HS-27A (cell line): ENCODE measurements at regions not wholly inside any gene's neighbourhood (a gene's known extent, or its start where the extent isn't known, plus 50 kb on each side); places are given as distances from the start of the nearest gene placed in this dataset.

Experiments
- DNase-seq: peaks from one replicate; pipeline ENCODE4 v3.0.0-alpha.2; 2012; ENCODE audit warnings: low read depth, missing footprints

DNA sequence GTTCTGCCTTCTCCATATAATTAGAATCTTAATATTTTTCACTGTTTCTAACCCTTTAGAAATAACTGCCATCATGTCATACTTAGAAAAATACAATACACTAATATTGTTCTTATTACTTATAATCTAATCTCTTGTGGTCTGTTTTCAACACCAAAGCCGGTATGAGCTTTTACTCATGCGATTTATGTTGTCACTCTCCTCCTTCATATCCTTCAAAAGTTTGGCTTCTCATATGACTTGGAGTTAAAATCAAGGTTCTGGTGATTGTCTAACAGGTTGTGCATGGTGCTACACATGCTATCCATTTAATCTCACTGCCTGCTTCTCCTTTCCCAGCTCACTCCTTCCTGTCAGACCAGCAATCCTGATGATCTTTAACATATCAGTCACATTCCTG is 1392.9 kb downstream of the ARAP2 start:
- peak; percentile 14 for DNase-seq

DNA sequence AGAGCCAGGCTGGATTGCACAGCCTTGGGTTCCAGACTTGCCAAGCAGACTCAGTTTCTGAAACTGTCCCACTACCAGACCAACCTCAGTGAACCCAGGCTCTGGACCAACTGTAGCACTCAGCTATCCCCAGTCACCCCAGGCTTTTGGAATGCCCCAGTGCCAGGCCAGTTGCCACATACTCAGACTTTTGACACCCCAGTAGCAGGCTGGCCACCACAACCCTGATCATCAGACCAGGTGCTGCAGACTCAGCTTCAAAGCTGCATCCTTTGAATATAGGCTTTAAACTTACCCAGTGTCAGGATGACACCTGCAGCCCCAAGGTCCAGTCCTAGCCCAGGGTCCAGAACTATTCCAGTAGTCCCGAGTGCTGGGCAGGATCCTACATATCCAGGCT is 1389.9 kb downstream of the ARAP2 start:
- DNase-seq, result no peak

DNA sequence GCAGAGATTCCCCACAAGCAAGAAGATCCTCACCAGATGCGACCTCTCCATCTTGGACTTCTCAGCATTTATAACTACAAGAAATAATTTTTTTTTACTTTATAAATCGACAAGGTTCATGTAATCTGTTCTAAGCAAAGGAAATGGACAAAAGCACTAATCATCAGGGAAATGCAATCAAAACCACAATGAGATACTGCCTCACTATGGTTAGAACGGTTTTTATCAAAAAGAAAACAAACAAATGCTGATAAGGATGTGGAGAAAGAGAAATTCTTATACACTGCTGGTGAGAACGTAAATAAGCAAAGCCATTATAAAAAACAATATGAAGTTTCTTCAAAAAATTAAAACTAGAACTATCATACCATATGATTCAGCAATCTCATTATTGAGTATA is 1382.6 kb downstream of the ARAP2 start:
- peak; percentile 17 for DNase-seq

DNA sequence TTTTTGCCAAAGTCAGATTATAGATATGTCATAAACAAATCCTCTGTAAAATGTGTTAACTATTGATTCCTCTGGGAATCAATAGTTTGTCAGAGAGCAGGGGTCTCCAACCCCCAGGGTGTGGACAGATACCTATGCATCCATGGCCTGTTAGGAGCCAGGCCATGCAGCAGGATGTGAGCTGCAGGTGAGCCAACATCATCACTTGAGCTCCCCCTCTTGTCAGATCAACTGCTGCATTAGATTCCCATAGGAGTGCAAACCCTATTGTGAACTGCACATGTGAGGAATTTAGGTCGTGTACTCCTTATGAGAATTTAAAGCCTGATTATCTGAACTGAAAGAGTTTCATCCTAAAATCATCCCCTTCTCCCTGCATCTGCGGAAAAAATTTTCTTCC is 1365.4 kb downstream of the ARAP2 start:
- no peak for DNase-seq

DNA sequence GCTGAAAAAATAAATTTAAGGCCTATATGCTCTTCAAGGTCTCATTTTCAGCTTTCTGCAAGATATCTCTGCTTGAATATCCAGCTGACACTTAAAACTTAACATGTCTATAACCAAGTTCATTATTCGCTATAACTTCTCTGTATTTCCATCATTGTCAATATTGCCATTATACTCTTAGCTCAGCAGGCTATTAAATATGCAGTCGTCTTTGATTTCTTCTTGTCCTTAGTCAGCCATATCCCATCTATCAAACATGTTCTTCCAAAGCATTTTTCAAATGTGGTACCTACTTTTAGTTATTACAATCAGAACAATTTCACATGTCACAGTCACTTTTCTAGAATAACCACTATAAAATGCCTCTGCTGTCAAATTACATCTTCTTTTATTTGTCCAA is 1364.1 kb downstream of the ARAP2 start:
- no peak for DNase-seq

DNA sequence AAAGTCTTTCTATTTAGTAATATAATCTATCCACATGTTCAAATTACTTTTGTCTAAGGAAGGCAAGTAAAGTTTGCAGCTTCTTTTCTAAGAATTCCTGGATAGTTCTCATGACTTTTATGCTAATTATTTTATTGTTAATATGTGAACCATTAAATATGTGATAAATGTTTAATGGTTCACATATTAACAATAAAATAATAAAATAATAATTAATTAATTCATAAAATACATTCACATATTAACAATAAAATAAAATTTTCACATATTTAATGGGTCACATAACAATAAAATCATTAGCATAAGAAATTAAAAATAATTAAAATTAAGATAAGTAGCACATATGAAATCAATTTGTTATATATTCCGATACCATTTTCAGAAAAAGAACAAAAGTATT is 1352.4 kb downstream of the ARAP2 start:
- DNase-seq, result no peak

DNA sequence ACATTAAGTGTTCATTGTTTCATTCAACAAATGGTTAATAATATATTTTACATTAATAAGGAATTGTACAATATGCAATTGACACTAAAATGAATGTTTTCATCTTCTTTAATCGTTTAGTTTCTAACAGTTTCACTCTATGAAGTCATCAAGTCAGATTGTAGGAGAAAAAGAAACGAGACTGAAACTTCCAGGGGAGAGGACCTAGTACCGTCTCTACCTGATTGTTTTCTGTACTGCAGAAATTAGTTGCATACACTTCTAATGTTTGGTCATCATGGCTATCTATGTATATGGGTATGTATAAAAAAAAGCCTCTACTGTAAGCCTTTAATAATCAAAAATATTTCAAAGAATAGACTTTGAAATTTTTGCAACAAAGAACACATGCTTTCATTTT is 1350.9 kb downstream of the ARAP2 start:
- DNase-seq, result no peak

DNA sequence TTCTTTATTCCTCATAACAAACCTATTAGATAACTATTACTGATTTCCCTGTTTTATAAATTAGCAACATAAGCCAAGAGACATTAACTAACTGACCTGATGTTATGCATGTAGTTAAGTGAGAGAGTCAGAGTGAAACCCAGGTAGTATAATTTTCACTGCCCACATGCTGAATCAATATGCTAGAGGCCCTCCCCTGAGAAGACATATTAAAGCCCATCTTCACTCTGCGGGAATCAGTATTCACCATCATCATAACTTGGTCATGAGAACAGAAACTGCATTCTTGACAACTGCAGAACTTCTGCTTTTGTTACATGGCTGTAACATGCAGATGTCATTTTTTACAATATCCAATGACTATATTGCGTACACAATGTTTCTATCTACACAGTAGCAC is 1324.3 kb downstream of the ARAP2 start:
- no peak for DNase-seq

DNA sequence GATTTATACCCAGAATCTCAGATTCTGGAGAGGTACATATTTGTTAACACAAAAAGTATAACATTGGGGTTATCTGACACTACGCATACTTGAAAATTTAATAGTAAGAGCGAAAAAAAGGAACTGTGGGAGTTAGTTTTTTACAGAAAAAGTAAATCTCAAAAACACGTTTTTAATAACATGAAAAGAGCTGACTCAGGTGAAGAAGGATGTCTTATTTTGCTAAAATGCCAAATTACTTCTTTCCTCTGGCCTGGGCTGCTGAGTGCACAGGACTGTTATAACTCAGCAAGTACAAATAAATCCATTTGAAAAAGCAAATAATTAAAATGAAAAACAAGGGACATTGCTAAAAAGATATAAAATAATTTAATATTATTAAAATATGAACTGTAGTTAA is 1322.9 kb downstream of the ARAP2 start:
- no peak for DNase-seq

DNA sequence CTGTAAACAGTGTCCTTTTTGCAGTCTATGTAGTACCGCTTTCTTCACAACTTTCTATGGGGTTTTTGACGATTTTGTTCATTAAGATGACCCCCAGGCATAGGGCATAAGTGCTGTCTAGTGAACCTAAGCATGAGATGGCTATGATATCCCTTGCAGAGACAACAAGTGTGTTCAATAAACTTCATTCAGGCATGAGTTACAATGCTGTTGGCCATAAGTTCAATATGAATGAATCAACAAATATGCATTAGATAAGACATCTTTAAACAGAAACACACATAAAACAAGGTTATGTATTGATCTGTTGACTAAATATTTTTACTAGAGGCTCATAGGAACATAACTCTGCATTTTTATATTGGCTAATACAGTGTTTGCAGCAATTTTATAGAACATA is 1322.0 kb downstream of the ARAP2 start:
- no peak for DNase-seq

DNA sequence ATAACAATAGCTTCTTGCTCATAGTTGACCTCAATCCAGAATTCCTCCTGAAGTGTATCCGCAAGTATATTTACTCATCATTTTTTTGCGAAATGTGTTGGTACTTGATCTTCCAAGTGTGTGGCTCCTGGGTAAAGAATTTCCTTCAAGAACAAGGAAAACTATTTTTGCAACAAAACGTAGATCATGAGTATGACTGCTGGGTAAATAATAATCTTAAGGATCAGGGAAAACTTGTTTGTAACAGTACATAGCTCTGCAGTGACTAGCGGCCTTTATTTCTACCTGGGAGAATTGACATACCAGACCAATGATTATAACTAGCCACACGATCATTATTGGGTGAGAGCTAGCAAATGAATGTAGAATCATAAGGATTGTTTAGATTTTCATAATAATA is 1311.7 kb downstream of the ARAP2 start:
- DNase-seq, result no peak

DNA sequence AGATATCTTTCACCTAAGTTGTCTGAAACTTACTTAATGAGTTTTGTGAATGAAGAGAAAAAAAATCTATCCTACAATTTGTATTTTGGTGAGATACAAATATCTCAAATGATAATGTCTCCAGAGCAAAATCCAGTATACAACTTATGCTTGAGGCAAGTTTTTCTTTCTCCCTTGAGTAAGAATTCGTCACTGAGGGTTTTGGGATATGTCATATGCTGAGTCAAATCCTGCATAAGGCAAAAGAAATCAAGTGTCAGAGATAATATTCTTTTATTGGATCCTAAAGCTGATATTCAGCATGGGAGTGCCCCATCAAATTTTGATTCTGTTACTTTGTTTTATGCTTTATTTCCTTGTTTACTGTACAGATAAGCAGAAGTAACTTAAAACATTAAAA is 1308.6 kb downstream of the ARAP2 start:
- no peak for DNase-seq

DNA sequence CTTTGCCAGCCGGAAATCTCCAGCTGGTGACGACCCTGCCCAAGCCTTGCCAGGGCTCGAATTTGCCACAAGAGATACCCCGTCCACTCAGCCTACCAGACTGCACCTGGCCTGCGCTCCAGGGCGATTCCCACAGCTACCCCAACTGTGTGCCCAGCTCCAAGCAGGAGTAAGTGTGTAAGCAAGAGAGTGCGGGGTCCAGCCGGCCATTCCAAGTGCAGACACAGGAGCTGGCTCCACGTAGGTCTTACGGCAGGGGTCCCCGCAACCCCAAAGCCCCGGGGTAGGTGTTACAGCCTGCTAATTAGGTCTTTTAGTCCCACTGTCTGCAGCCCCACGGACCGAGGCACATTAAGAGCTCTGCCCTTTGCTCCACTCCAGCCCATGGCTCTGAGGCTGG is 1305.2 kb downstream of the ARAP2 start:
- no peak for DNase-seq

DNA sequence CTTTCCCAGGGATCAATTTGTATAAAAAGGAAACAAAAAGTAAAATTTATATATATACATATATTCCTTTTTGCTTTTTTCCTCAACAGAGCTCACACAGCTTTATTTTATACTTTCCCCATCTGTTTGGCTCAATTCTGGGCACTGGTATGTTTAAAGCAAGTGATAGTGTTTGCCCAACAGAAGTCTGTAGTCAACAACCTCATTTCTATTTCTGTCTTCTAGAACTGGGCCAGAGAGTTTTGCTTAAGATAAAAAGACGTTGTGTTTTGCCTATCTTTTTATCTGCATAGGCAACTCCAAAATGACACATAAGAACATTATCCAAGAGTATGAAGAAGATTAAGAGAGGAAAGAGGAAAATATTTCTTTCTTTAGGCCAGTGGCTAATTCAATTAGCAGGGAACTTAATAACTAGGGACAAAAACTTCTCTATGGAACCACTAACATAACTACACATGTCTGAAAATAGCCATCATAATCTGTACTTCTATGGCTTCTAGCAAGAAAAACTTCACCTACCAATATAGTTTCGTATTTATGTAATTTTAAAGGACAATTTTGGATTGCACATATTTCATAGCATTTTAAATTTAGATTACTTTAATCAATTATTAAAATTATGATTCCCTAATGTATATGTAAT is 1300.5 kb downstream of the ARAP2 start:
- DNase-seq, result no peak

DNA sequence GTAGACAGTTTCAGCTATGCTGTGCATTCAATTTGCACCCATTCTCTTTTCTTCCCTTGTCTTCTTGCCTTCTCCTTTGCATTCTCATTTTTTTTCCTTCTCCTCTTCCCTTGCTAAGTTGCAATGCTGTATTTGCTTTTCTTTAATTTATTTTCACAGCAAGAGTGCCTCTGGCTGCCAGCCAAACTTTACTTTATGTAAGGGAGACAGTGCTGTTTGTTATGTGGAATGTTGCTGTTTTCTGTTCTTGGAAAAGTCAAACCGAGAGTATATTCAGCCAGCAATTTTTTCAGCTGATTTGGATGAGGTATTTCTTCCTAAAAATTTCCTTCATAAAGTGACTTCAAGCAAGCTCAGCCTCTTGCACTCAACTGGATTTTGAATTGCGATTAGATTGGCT is 1293.4 kb downstream of the ARAP2 start:
- no peak for DNase-seq

DNA sequence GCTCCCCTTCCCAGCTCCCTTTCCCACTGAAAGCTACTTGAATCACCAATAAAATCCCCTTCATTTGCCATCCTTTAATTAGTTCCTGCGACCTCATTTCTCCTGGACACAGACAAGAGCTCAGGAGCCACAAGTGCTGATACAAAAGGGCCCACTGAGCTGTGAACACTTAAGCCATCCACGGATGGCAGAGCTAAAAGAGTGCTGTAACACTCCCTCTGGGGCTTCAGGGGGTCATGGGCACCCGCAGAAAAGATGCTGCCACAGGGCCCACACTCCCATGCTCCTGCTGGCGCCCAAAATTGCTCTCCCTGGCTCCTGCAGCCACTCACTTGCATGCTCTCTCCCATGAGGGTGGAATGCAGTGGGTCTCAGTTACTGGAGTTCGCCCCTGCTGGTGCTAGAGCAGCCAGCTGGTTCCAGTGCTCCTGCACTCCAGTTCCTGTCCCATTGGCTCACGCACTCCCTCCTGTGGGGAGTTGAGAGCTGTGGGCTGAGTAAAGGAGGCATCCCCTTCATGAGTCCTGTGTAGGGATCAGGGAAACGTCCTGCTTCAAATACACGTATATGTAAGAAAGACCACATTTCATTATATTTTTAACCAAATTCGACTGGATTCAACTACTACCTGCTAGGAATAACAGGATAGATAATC is 1291.0 kb downstream of the ARAP2 start:
- no peak for DNase-seq

DNA sequence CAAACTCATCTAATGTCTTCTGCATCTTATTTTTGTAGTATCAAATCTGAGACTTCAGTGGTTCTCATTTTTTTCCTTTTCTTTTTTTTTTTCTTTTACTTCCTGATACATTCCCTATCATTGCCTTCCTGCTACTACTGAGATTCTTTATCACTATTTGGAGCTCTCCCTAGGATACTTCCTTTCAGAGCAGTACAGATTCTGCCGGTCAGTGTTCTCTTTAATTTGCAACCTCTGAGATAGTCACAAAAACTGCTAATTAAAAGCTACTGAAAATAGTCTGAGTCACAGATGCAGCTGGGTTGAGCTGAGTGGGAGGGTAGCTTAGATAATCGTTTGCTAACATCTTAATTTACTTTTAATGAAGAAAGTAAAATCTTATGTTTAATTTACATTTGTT is 1279.7 kb downstream of the ARAP2 start:
- no peak for DNase-seq

DNA sequence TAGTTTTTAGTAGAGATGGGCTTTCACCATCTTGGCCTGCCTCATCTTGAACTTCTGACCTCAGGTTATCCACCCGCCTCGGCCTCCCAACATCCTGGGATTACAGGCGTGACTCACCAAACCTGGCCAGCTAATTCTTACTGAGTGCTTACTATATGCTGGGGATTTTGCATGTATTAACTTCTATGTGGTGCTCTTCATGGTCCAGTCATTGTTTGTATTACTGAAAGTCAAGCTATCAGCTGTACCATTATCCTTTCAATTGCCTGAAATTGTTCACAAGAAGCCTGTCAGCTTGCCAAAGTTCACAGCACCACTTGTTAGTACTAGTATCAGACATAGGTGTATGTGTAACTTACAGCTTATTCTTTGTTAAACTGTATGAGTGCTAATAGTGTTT is 1272.1 kb downstream of the ARAP2 start:
- DNase-seq, result no peak

DNA sequence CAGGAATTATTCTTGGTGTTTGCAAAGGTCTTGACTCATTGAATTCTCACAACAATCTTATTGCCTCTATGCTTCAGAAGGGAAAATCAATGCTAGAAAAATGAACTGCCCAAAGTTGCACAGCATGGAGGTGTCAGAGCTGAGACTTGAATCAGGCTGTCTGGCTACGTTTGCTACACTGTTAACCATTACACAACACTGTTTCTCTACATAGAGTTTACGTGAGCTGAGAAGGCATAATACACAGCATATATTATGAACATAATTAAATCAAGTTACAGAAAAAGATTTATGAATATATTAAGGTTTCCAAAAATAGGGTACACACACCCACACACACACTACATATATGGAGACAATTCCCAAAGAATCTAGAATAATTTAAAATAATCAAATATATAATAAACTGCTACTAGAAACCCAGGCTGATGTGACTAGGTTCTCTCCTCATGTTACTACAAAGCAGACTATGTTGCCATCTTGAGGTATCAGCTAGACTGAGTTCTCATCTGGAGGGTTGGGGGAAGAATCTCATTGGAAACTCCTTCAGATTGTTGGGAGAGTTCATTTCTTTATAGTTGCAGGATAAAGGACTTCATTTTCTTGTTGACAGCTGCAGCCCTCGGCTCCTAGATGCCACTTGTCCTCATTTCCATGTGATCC is 1270.5 kb downstream of the ARAP2 start:
- DNase-seq, result no peak

DNA sequence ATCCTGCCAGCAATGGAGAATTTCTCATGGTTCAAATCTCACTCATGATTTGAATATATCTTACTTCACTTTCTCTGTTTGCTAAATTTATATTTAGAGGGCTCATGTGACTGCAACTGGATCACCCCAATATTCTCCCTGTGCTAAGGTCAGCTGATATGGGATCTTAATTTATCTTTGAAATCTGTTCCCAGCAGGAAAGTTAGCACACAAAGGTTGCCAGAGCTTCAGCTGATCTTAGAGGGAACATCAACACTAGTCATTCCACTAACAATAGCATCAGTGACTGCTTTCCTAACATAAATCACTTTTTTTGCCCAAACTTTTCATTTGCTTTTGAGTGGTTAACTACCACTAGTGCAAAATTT is 1270.0 kb downstream of the ARAP2 start:
- no peak for DNase-seq

DNA sequence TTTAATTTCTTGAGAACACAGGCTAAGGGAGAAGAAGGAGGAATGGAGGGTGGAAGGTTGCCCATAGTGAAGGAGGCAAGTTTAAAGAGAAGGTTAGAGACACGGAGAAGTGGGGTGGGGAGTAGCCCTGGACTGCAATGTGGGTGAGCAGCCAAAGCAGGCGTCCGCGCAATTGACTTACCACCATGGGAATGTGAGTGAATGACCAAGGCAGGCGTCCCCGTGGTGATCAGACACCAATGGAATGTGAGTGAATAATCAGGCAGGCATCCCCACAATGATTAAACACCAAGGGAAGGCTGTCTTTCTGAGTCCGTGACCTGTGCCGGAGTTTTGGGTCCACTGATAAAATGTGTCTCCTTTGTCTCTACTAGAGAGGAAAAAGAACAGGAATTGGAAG is 1223.1 kb downstream of the ARAP2 start:
- peak; percentile 92 for DNase-seq

DNA sequence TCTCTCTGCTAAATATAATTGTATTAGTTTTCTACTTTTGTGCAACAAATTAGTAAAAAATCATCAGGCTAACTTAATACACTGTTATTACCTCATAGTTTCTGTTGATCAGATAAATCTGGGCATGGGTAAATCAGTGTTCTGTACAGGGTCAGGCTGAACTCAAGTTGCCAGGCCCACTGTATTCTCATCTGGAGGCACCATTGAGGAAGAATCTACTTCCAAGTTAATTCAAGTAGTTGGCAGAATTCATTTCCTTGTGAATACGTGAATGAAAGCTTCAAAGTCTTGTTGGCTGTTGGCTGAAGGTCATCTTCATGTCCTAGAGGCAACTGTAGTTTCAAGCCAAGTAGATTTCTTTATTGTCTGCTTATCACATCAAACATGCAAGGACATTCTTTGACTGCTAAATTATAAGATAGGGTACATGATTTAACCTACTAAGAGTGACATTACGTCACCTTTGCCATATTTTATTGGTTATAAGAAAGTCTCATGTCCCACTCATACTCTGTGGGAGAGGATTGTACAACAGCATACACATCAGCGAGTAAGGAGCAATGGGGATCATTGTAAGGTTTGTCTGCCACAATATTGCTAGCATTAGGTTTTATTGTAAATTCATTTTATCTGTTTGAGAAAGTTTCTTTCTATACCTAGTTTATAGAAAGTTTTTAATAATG is 1219.0 kb downstream of the ARAP2 start:
- peak; percentile 41 for DNase-seq

DNA sequence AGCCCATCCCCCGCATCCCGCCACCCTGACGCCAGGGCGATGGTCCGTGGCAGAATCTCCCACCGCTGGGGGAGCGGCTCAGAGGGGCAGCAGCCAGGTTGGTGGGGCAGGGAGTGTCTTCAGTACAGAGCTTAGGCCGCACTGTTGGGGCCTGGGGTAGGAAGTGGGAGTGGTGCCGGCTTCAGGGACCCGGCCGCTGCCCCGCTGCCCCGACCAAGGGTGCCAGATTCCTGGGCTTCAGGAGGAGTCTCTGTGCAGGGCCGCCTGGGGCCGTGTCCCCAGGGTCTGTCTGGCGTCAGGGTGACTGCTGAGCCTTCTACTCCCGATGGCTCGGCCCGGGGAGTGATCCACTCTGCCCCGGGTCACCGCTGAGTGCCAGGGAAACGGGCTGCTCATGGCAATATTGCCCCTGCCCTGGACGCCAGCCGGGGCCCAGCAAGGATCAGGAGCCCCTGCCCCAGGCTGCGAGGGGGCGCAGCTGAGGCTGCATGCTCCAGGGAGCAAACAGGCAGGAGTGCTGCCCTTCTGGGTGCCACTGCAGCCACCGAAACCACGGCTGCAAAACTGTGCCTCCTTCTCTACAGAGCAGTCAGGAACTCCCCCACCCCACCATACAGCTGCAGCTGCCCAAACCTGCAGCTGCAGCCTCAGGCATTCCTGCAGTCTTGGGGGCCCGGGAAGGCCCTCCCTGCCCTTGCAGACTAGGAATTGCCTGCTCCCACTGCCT is 1206.1 kb downstream of the ARAP2 start:
- DNase-seq, result no peak
